ENCODE measurements at regions not wholly inside any gene's neighbourhood (a gene's known extent, or its start where the extent isn't known, plus 50 kb on each side); places are given as distances from the start of the nearest gene placed in this dataset.
A peak's percentile ranks its signal among the peaks of the same experiment; 100 is the strongest.
"Not testable (repeated sequence)": the region's sequence is repeated elsewhere in the genome, so short reads cannot be mapped to it uniquely, and the experiment has no call there.

GRCh38 chrX:99242001-99242400 lies 1168.1 kb downstream of the PCDH19 start:
- no peak overlapping the region for H3K4me3 ChIP-seq (ENCODE audit: insufficient read depth, low read depth, low read length)
- no peaks in the 10 kb centered on the region for H3K36me3 ChIP-seq (replicated peaks; ENCODE audit: control insufficient read depth, insufficient read depth, low read length)
- no peaks in the 10 kb centered on the region for H3K27me3 ChIP-seq (ENCODE audit: control insufficient read depth, insufficient read depth, low read length)
- DNase-seq: peak; percentile 43

GRCh38 chrX:99234384-99234783 lies 1175.7 kb downstream of the PCDH19 start:
- H3K27me3 ChIP-seq (ENCODE audit: control insufficient read depth, insufficient read depth, low read length); DNase-seq; H3K4me3 ChIP-seq (ENCODE audit: insufficient read depth, low read depth, low read length); H3K36me3 ChIP-seq (replicated peaks; ENCODE audit: control insufficient read depth, insufficient read depth, low read length): not testable (repeated sequence)

GRCh38 chrX:99192421-99192820 lies 1217.7 kb downstream of the PCDH19 start:
- no peak for DNase-seq
- H3K27me3 ChIP-seq (ENCODE audit: control insufficient read depth, insufficient read depth, low read length): no peaks in the 10 kb centered on the region
- H3K36me3 ChIP-seq (replicated peaks; ENCODE audit: control insufficient read depth, insufficient read depth, low read length): no peaks in the 10 kb centered on the region
- H3K4me3 ChIP-seq (ENCODE audit: insufficient read depth, low read depth, low read length): no peak overlapping the region

- Histone ChIP-seq H3K4me3 (ENCODE audit: insufficient read depth, low read depth, low read length) (no peak overlapping the region), H3K36me3 (replicated peaks; ENCODE audit: control insufficient read depth, insufficient read depth, low read length) (no peaks in the 10 kb centered on the region), H3K27me3 (ENCODE audit: control insufficient read depth, insufficient read depth, low read length) (no peaks in the 10 kb centered on the region)
- no peak for DNase-seq
These were observed 1225.9 kb downstream of the PCDH19 start for GRCh38 chrX:99184153-99184552.

GRCh38 chrX:99172958-99173357 lies 1237.1 kb downstream of the PCDH19 start:
- no peak overlapping the region for H3K4me3 ChIP-seq (ENCODE audit: insufficient read depth, low read depth, low read length)
- DNase-seq: peak; percentile 15
- H3K27me3 ChIP-seq (ENCODE audit: control insufficient read depth, insufficient read depth, low read length): no peaks in the 10 kb centered on the region
- no peaks in the 10 kb centered on the region for H3K36me3 ChIP-seq (replicated peaks; ENCODE audit: control insufficient read depth, insufficient read depth, low read length)

GRCh38 chrX:99142745-99143144 lies 1267.3 kb downstream of the PCDH19 start:
- Histone ChIP-seq H3K4me3 (ENCODE audit: insufficient read depth, low read depth, low read length) (no peak overlapping the region), H3K27me3 (ENCODE audit: control insufficient read depth, insufficient read depth, low read length) (no peaks in the 10 kb centered on the region), H3K36me3 (replicated peaks; ENCODE audit: control insufficient read depth, insufficient read depth, low read length) (no peaks in the 10 kb centered on the region)
- DNase-seq: no peak

GRCh38 chrX:99137488-99137887 lies 1272.6 kb downstream of the PCDH19 start:
- Histone ChIP-seq H3K36me3 (replicated peaks; ENCODE audit: control insufficient read depth, insufficient read depth, low read length) (no peaks in the 10 kb centered on the region), H3K27me3 (ENCODE audit: control insufficient read depth, insufficient read depth, low read length) (no peaks in the 10 kb centered on the region), H3K4me3 (ENCODE audit: insufficient read depth, low read depth, low read length) (no peak overlapping the region)
- DNase-seq: no peak

GRCh38 chrX:99117011-99117410 lies 1293.1 kb downstream of the PCDH19 start:
- Histone ChIP-seq H3K4me3 (ENCODE audit: insufficient read depth, low read depth, low read length) (no peak overlapping the region), H3K36me3 (replicated peaks; ENCODE audit: control insufficient read depth, insufficient read depth, low read length) (no peaks in the 10 kb centered on the region), H3K27me3 (ENCODE audit: control insufficient read depth, insufficient read depth, low read length) (no peaks in the 10 kb centered on the region)
- peak; percentile 6 for DNase-seq

GRCh38 chrX:99095965-99096635 lies 1314.0 kb downstream of the PCDH19 start:
- Histone ChIP-seq H3K36me3 (replicated peaks; ENCODE audit: control insufficient read depth, insufficient read depth, low read length) (no peaks in the 10 kb centered on the region), H3K4me3 (ENCODE audit: insufficient read depth, low read depth, low read length) (no peak overlapping the region), H3K27me3 (ENCODE audit: control insufficient read depth, insufficient read depth, low read length) (no peaks in the 10 kb centered on the region)
- DNase-seq: no peak

- H3K4me3 ChIP-seq (ENCODE audit: insufficient read depth, low read depth, low read length): no peak overlapping the region
- DNase-seq: no peak
- H3K36me3 ChIP-seq (replicated peaks; ENCODE audit: control insufficient read depth, insufficient read depth, low read length): no peaks in the 10 kb centered on the region
- no peaks in the 10 kb centered on the region for H3K27me3 ChIP-seq (ENCODE audit: control insufficient read depth, insufficient read depth, low read length)
These were observed 1318.6 kb downstream of the PCDH19 start for GRCh38 chrX:99091459-99091858.

- no peak overlapping the region for H3K4me3 ChIP-seq (ENCODE audit: insufficient read depth, low read depth, low read length)
- no peaks in the 10 kb centered on the region for H3K27me3 ChIP-seq (ENCODE audit: control insufficient read depth, insufficient read depth, low read length)
- H3K36me3 ChIP-seq (replicated peaks; ENCODE audit: control insufficient read depth, insufficient read depth, low read length): no peaks in the 10 kb centered on the region
- no peak for DNase-seq
These were observed 1331.8 kb downstream of the PCDH19 start for GRCh38 chrX:99078301-99078700.

- H3K36me3 ChIP-seq (replicated peaks; ENCODE audit: control insufficient read depth, insufficient read depth, low read length): no peaks in the 10 kb centered on the region
- no peak overlapping the region for H3K4me3 ChIP-seq (ENCODE audit: insufficient read depth, low read depth, low read length)
- DNase-seq: no peak
- no peaks in the 10 kb centered on the region for H3K27me3 ChIP-seq (ENCODE audit: control insufficient read depth, insufficient read depth, low read length)
These were observed 1333.0 kb downstream of the PCDH19 start for GRCh38 chrX:99077099-99077498.

- Histone ChIP-seq H3K27me3 (ENCODE audit: control insufficient read depth, insufficient read depth, low read length) (no peaks in the 10 kb centered on the region), H3K4me3 (ENCODE audit: insufficient read depth, low read depth, low read length) (no peak overlapping the region), H3K36me3 (replicated peaks; ENCODE audit: control insufficient read depth, insufficient read depth, low read length) (no peaks in the 10 kb centered on the region)
- no peak for DNase-seq
These were observed 1336.5 kb downstream of the PCDH19 start for GRCh38 chrX:99073551-99073950.

GRCh38 chrX:99051639-99052038 lies 1358.4 kb downstream of the PCDH19 start:
- H3K4me3 ChIP-seq (ENCODE audit: insufficient read depth, low read depth, low read length): no peak overlapping the region
- no peaks in the 10 kb centered on the region for H3K36me3 ChIP-seq (replicated peaks; ENCODE audit: control insufficient read depth, insufficient read depth, low read length)
- H3K27me3 ChIP-seq (ENCODE audit: control insufficient read depth, insufficient read depth, low read length): no peaks in the 10 kb centered on the region
- DNase-seq: no peak

GRCh38 chrX:99033226-99033901 lies 1376.7 kb downstream of the PCDH19 start:
- no peaks in the 10 kb centered on the region for H3K36me3 ChIP-seq (replicated peaks; ENCODE audit: control insufficient read depth, insufficient read depth, low read length)
- DNase-seq: no peak
- no peak overlapping the region for H3K4me3 ChIP-seq (ENCODE audit: insufficient read depth, low read depth, low read length)
- no peaks in the 10 kb centered on the region for H3K27me3 ChIP-seq (ENCODE audit: control insufficient read depth, insufficient read depth, low read length)
